Osteoblast (primary cell): ENCODE measurements at regions not wholly inside any gene's neighbourhood (a gene's known extent, or its start where the extent isn't known, plus 50 kb on each side); places are given as distances from the start of the nearest gene placed in this dataset.

Source experiments
- DNase-seq: peaks from one replicate; pipeline ENCODE4 v3.0.0; 2011; ENCODE audit warnings: low spot score, mixed read lengths; ENCODE audit not compliant: insufficient read length; ENCODE audit errors: missing footprints
- H2AFZ ChIP-seq: 2 replicates; pipeline ENCODE4 v1.6.0; 2011; ENCODE audit warnings: mild to moderate bottlenecking, low read length
- H3K27ac ChIP-seq: 2 replicates; pipeline ENCODE4 v1.5.1; 2011; ENCODE audit warnings: mild to moderate bottlenecking, low read depth, low read length, moderate library complexity
- H3K27me3 ChIP-seq: 2 replicates; pipeline ENCODE4 v1.6.0; 2012; ENCODE audit warnings: mild to moderate bottlenecking, control low read depth, inconsistent platforms, low read length, moderate library complexity; ENCODE audit not compliant: insufficient read depth
- H3K36me3 ChIP-seq: 2 replicates; pipeline ENCODE4 v1.5.1; 2011; ENCODE audit warnings: mild to moderate bottlenecking, low read length, control low read depth, moderate library complexity; ENCODE audit not compliant: insufficient read depth
- H3K4me1 ChIP-seq: 2 replicates; pipeline ENCODE4 v1.5.1; 2011; ENCODE audit warnings: mild to moderate bottlenecking, low read length, control low read depth, moderate library complexity; ENCODE audit not compliant: insufficient read depth
- H3K4me2 ChIP-seq: 2 replicates; pipeline ENCODE4 v1.6.0; 2011; ENCODE audit warnings: mild to moderate bottlenecking, low read length; ENCODE audit not compliant: insufficient read depth
- H3K4me3 ChIP-seq: fragments of 200-600 bp; sonication (generic); 3 replicates; pipeline ENCODE4 v1.5.1; 2012; ENCODE audit warnings: mild to moderate bottlenecking, low read length, inconsistent platforms; ENCODE audit not compliant: insufficient read depth
- H3K79me2 ChIP-seq: 2 replicates; pipeline ENCODE4 v1.6.0; 2012; ENCODE audit warnings: mild to moderate bottlenecking, low read length, control low read depth, inconsistent platforms; ENCODE audit not compliant: insufficient read depth
- H3K9me3 ChIP-seq: 2 replicates; pipeline ENCODE4 v1.5.1; 2011; ENCODE audit warnings: low read depth, low read length, control low read depth
- H4K20me1 ChIP-seq: 2 replicates; pipeline ENCODE4 v1.6.0; 2012; ENCODE audit warnings: mild to moderate bottlenecking, low read length, control low read depth; ENCODE audit not compliant: insufficient read depth
- TF ChIP-seq, protein P1 (sequence below): IDR thresholded peaks from 2 replicates; pipeline ENCODE4 v1.5.1; 2011; ENCODE audit warnings: mild to moderate bottlenecking, low read depth, low read length, moderate library complexity; ENCODE audit errors: extremely low read depth

DNA sequence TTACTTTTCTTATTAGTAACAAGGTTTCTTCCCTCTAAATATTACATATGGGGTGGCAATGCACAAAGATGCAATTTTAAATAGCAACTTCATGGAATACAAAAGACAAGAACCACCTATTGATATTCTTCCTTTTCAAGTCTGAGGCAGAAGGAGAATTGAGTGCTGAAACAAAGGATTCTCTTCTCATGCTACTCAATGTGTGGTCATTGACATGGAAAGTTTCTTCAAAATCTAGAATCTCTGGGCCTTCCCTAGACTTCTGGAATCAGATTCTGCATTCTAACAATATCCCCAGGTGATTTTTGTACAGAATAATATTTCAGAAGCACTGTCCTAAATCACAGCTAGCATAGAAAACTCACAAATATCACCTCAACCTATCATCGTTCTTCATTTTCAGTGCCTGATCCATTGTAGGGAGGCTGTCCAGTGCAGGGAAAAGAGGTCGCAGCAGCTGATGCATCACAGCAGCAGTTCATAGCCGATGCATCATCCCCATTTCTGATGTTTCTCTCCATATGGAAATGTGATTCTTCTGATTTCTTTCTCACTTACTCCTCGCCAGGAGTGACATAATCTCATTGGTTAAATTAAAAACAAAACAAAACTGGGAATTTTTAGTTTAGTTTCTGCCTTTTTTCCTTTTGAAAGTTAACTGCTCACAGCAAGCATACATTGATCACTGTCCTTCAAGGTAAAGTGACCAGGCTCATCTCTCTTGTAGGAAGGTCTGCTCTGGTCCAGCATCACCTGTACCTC lies 139.5 kb upstream of the FAM83B start:
- TF ChIP-seq, protein P1, sequence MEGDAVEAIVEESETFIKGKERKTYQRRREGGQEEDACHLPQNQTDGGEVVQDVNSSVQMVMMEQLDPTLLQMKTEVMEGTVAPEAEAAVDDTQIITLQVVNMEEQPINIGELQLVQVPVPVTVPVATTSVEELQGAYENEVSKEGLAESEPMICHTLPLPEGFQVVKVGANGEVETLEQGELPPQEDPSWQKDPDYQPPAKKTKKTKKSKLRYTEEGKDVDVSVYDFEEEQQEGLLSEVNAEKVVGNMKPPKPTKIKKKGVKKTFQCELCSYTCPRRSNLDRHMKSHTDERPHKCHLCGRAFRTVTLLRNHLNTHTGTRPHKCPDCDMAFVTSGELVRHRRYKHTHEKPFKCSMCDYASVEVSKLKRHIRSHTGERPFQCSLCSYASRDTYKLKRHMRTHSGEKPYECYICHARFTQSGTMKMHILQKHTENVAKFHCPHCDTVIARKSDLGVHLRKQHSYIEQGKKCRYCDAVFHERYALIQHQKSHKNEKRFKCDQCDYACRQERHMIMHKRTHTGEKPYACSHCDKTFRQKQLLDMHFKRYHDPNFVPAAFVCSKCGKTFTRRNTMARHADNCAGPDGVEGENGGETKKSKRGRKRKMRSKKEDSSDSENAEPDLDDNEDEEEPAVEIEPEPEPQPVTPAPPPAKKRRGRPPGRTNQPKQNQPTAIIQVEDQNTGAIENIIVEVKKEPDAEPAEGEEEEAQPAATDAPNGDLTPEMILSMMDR: no peak
- H3K27ac ChIP-seq: no peak overlapping the region
- no peaks in the 10 kb centered on the region for H3K9me3 ChIP-seq
- no peak for DNase-seq
- no peaks in the 10 kb centered on the region for H3K36me3 ChIP-seq
- H3K79me2 ChIP-seq: no peaks in the 10 kb centered on the region
- no peak overlapping the region for H3K4me2 ChIP-seq
- H3K4me3 ChIP-seq: no peak overlapping the region
- H3K27me3 ChIP-seq: no peaks in the 10 kb centered on the region
- H2AFZ ChIP-seq: no peak overlapping the region
- H3K4me1 ChIP-seq: no peaks in the 10 kb centered on the region
- H4K20me1 ChIP-seq: no peaks in the 10 kb centered on the region

DNA sequence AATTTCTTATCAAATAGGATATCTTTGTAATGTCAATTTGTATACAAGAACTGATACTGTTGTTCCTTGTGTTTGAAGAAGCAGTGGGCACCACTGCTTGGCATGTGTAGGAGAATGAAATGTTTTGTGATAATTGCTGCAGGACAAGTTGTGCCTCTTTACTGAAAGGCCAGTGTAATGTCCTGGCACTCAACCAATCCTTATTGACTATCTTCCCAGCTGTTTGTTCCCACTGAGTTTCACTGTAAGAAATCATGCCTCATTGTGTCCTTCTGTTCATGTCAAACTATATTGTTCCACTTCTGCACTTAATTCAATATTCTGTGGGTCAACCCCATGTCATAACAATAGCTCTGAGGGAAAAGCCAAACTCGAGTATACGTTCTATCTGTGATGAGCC lies 136.1 kb upstream of the FAM83B start:
- Histone ChIP-seq H3K27me3 (no peaks in the 10 kb centered on the region), H3K4me3 (no peak overlapping the region), H3K4me2 (no peak overlapping the region), H2AFZ (no peak overlapping the region), H3K4me1 (no peaks in the 10 kb centered on the region), H4K20me1 (no peaks in the 10 kb centered on the region), H3K27ac (no peak overlapping the region), H3K9me3 (no peaks in the 10 kb centered on the region), H3K79me2 (no peaks in the 10 kb centered on the region), H3K36me3 (no peaks in the 10 kb centered on the region)
- TF ChIP-seq, protein P1: no peak
- no peak for DNase-seq

DNA sequence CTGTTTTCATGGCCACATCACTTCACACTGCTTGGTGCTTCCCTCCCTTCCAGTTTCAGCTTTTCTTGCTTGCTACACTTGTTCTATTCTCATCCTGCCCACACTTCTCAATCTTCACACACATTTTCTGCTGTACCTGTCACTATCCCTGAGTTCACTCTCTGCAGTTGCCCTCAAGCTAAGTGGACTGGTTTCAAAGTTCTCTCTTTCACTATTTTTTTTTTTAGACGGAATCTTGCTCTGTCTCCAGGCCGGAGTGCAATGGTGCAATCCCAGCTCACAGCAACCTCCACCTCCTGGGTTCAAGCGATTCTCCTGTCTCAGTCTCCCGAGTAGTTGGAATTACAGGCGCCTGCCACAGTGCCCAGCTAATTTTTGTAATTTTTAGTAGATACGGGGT lies 130.6 kb upstream of the FAM83B start:
- H4K20me1 ChIP-seq: no peaks in the 10 kb centered on the region
- TF ChIP-seq, protein P1: no peak
- no peak overlapping the region for H3K4me3 ChIP-seq
- no peaks in the 10 kb centered on the region for H3K4me1 ChIP-seq
- no peaks in the 10 kb centered on the region for H3K79me2 ChIP-seq
- no peak overlapping the region for H2AFZ ChIP-seq
- no peak for DNase-seq
- no peaks in the 10 kb centered on the region for H3K9me3 ChIP-seq
- no peaks in the 10 kb centered on the region for H3K36me3 ChIP-seq
- H3K4me2 ChIP-seq: no peak overlapping the region
- no peaks in the 10 kb centered on the region for H3K27me3 ChIP-seq
- H3K27ac ChIP-seq: no peak overlapping the region

DNA sequence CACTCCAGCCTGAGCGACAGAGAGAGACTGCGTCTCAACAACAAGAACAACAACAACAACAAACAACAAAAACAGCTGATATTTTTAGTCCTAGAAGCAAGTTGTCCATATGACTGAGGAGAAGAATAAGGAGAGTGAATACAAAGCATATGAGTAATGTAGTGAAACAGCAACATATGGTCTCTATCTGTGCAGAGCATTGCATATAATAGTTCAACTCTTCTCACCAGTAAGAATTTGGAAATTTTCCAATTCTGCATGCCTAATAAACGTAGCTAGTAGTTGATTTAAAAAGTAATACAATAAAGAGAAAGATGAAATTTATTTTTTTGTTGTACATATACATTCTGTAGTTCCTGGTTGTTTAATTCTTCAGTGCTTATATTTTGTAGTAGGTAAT lies 129.7 kb upstream of the FAM83B start:
- Histone ChIP-seq H3K36me3 (no peaks in the 10 kb centered on the region), H3K79me2 (no peaks in the 10 kb centered on the region), H3K4me1 (no peaks in the 10 kb centered on the region), H4K20me1 (no peaks in the 10 kb centered on the region), H3K4me2 (no peak overlapping the region), H3K4me3 (no peak overlapping the region), H3K27me3 (no peaks in the 10 kb centered on the region), H3K9me3 (no peaks in the 10 kb centered on the region), H2AFZ (no peak overlapping the region), H3K27ac (no peak overlapping the region)
- TF ChIP-seq, protein P1: no peak
- DNase-seq: no peak
